HG03432 (cell line): ENCODE measurements at regions not wholly inside any gene's neighbourhood (a gene's known extent, or its start where the extent isn't known, plus 50 kb on each side); places are given as distances from the start of the nearest gene placed in this dataset.

Source experiments
- ATAC-seq: cut with Tn5 transposase; IDR thresholded peaks from one replicate; pipeline ENCODE4 v1.9.1; 2021; ENCODE audit warnings: mild to moderate bottlenecking, moderate library complexity; ENCODE audit not compliant: unreplicated experiment

GRCh38 chr20:39549733-39550132 lies 587.6 kb downstream of the DHX35 start:
- ATAC-seq: no peak

GRCh38 chr20:39547546-39548408 lies 585.6 kb downstream of the DHX35 start:
- ATAC-seq: no peak

GRCh38 chr20:39541136-39541803 lies 579.1 kb downstream of the DHX35 start:
- no peak for ATAC-seq

GRCh38 chr20:39538317-39538716 lies 576.2 kb downstream of the DHX35 start:
- no peak for ATAC-seq

GRCh38 chr20:39535301-39535700 lies 573.2 kb downstream of the DHX35 start:
- ATAC-seq: no peak

GRCh38 chr20:39534846-39535245 lies 572.7 kb downstream of the DHX35 start:
- no peak for ATAC-seq

GRCh38 chr20:39533858-39534257 lies 571.7 kb downstream of the DHX35 start:
- no peak for ATAC-seq

GRCh38 chr20:39532205-39532604 lies 570.1 kb downstream of the DHX35 start:
- no peak for ATAC-seq

- ATAC-seq: no peak
Observed at GRCh38 chr20:39528436-39528835, 566.3 kb downstream of the DHX35 start.

- no peak for ATAC-seq
Observed at GRCh38 chr20:39524371-39524911, 562.3 kb downstream of the DHX35 start.

GRCh38 chr20:39523405-39523804 lies 561.3 kb downstream of the DHX35 start:
- no peak for ATAC-seq

- no peak for ATAC-seq
Observed at GRCh38 chr20:39518654-39519053, 556.5 kb downstream of the DHX35 start.

GRCh38 chr20:39516964-39517363 lies 554.8 kb downstream of the DHX35 start:
- ATAC-seq: no peak

GRCh38 chr20:39504710-39505094 lies 542.6 kb downstream of the DHX35 start:
- no peak for ATAC-seq

GRCh38 chr20:39503902-39504709 lies 542.0 kb downstream of the DHX35 start:
- ATAC-seq: no peak

- no peak for ATAC-seq
Observed at GRCh38 chr20:39492223-39492797, 530.2 kb downstream of the DHX35 start.

GRCh38 chr20:39491711-39492110 lies 529.6 kb downstream of the DHX35 start:
- no peak for ATAC-seq

GRCh38 chr20:39489986-39490560 lies 527.9 kb downstream of the DHX35 start:
- ATAC-seq: no peak

- ATAC-seq: no peak
Observed at GRCh38 chr20:39480276-39481043, 518.3 kb downstream of the DHX35 start.
